HEK293T (cell line): ENCODE measurements at regions not wholly inside any gene's neighbourhood (a gene's known extent, or its start where the extent isn't known, plus 50 kb on each side); places are given as distances from the start of the nearest gene placed in this dataset.

Source experiments
- CTCF ChIA-PET: fragments of 350-600 bp; formaldehyde crosslinking; extraction: SDS; loops from one replicate; lab custom pipeline; 2021; ENCODE audit warnings: antibody characterized with exemption, inconsistent platforms; lab: Yijun Ruan, JAX
- POLR2A ChIA-PET: fragments of 350-600 bp; formaldehyde crosslinking; extraction: SDS; loops from one replicate; lab custom pipeline; 2020; ENCODE audit warnings: antibody characterized with exemption, inconsistent platforms; lab: Yijun Ruan, JAX
- DNase-seq: peaks from one replicate; pipeline ENCODE4 v3.0.0; 2012; ENCODE audit warnings: mixed read lengths; ENCODE audit errors: extremely low spot score
- ARNT ChIP-seq: fragments of 450-650 bp; IDR thresholded peaks from 2 replicates; pipeline ENCODE4 v1.6.1; 2017; ENCODE audit warnings: mild to moderate bottlenecking
- BHLHE40 ChIP-seq: fragments of 450-650 bp; IDR thresholded peaks from 2 replicates; pipeline ENCODE4 v1.6.1; 2016; ENCODE audit warnings: mild to moderate bottlenecking, moderate library complexity, borderline replicate concordance
- CTBP1 ChIP-seq: fragments of 450-650 bp; IDR thresholded peaks from 2 replicates; pipeline ENCODE4 v1.6.1; 2016; ENCODE audit warnings: borderline replicate concordance
- ELF4 ChIP-seq: fragments of 450-650 bp; IDR thresholded peaks from 2 replicates; pipeline ENCODE4 v1.6.1; 2017; ENCODE audit warnings: antibody characterized with exemption
- FOXA1 ChIP-seq: fragments of 450-650 bp; IDR thresholded peaks from 2 replicates; pipeline ENCODE4 v1.6.1; 2016; ENCODE audit warnings: mild to moderate bottlenecking
- FOXK2 ChIP-seq: fragments of 450-650 bp; IDR thresholded peaks from 2 replicates; pipeline ENCODE4 v1.6.1; 2016; ENCODE audit warnings: mild to moderate bottlenecking
- FOXM1 ChIP-seq: fragments of 450-650 bp; IDR thresholded peaks from 2 replicates; pipeline ENCODE4 v1.6.1; 2017; ENCODE audit warnings: mild to moderate bottlenecking, borderline replicate concordance
- HDGF ChIP-seq: fragments of 450-650 bp; IDR thresholded peaks from 2 replicates; pipeline ENCODE4 v1.6.1; 2017; ENCODE audit warnings: antibody characterized with exemption, borderline replicate concordance
- L3MBTL2 ChIP-seq: fragments of 450-650 bp; conservative IDR thresholded peaks from 2 replicates; pipeline ENCODE4 v1.6.1; 2016; ENCODE audit warnings: mild to moderate bottlenecking
- LEF1 ChIP-seq: fragments of 450-650 bp; IDR thresholded peaks from 2 replicates; pipeline ENCODE4 v1.6.1; 2017; ENCODE audit warnings: mild to moderate bottlenecking, borderline replicate concordance
- NFRKB ChIP-seq: fragments of 450-650 bp; IDR thresholded peaks from 2 replicates; pipeline ENCODE4 v1.6.1; 2016; ENCODE audit warnings: mild to moderate bottlenecking, moderate library complexity
- PKNOX1 ChIP-seq: fragments of 450-650 bp; IDR thresholded peaks from 2 replicates; pipeline ENCODE4 v1.6.1; 2016
- SP1 ChIP-seq: fragments of 450-650 bp; IDR thresholded peaks from 2 replicates; pipeline ENCODE4 v1.6.1; 2017
- SUZ12 ChIP-seq: fragments of 450-650 bp; IDR thresholded peaks from 2 replicates; pipeline ENCODE4 v1.6.1; 2016; ENCODE audit warnings: mild to moderate bottlenecking
- TARDBP ChIP-seq: fragments of 450-650 bp; IDR thresholded peaks from 2 replicates; pipeline ENCODE4 v1.6.1; 2016
- ZNF384 ChIP-seq: fragments of 450-650 bp; IDR thresholded peaks from 2 replicates; pipeline ENCODE4 v1.6.1; 2016

- CTCF ChIA-PET, result no interaction called here
- DNase-seq, result no peak
- TF ChIP-seq ELF4 (no peak), FOXM1 (no peak), PKNOX1 (no peak), TARDBP (no peak), NFRKB (no peak), HDGF (no peak)
- POLR2A ChIA-PET, result no interaction called here
Observed at GRCh38 chr1:178639326-178639725, 85.7 kb upstream of the RALGPS2 start.

GRCh38 chr1:178642282-178642681 is 82.8 kb upstream of the RALGPS2 start:
- no peak for DNase-seq
- CTCF ChIA-PET, result interaction anchor here (0.5 kb wide), 1 partner anchor 34 kb away, joined by 4 read pairs; no protein-coding TSS in a partner anchor
- POLR2A ChIA-PET, result no interaction called here
- no peak for TF ChIP-seq CTBP1
- TF ChIP-seq SUZ12, result no peak
- TF ChIP-seq PKNOX1, result no peak
- TF ChIP-seq FOXM1, result no peak
- TF ChIP-seq FOXA1, result no peak

GRCh38 chr1:178643349-178643748 is 81.7 kb upstream of the RALGPS2 start:
- ChIA-PET POLR2A (no interaction called here), CTCF (no interaction called here)
- TF ChIP-seq PKNOX1, result no peak
- TF ChIP-seq SP1, result no peak
- no peak for TF ChIP-seq LEF1
- no peak for TF ChIP-seq ZNF384
- TF ChIP-seq SUZ12, result no peak
- TF ChIP-seq ARNT, result no peak
- TF ChIP-seq HDGF, result no peak
- no peak for TF ChIP-seq CTBP1
- no peak for TF ChIP-seq BHLHE40
- TF ChIP-seq NFRKB, result no peak
- no peak for TF ChIP-seq FOXA1
- no peak for TF ChIP-seq ELF4
- TF ChIP-seq TARDBP, result no peak
- no peak for TF ChIP-seq FOXM1
- DNase-seq, result no peak

- DNase-seq, result no peak
- POLR2A ChIA-PET, result no interaction called here
- CTCF ChIA-PET, result no interaction called here
- TF ChIP-seq ZNF384 (no peak), PKNOX1 (no peak), FOXK2 (no peak), NFRKB (no peak), ARNT (no peak), SP1 (no peak), LEF1 (no peak), FOXA1 (no peak), SUZ12 (no peak), ELF4 (no peak), BHLHE40 (no peak), CTBP1 (no peak), HDGF (no peak), L3MBTL2 (no peak), FOXM1 (no peak), TARDBP (no peak)
Observed at GRCh38 chr1:178643831-178644230, 81.2 kb upstream of the RALGPS2 start.

GRCh38 chr1:178644308-178645120 is 80.5 kb upstream of the RALGPS2 start:
- TF ChIP-seq CTBP1 (no peak), L3MBTL2 (no peak), FOXK2 (no peak), FOXA1 (no peak), PKNOX1 (no peak), ZNF384 (no peak), TARDBP (no peak), NFRKB (no peak)
- CTCF ChIA-PET, result no interaction called here
- no peak for DNase-seq
- POLR2A ChIA-PET, result no interaction called here
